Epidermal melanocyte (primary cell): ENCODE measurements at regions not wholly inside any gene's neighbourhood (a gene's known extent, or its start where the extent isn't known, plus 50 kb on each side); places are given as distances from the start of the nearest gene placed in this dataset.

Experiments used
- DNase-seq: peaks from one replicate; pipeline ENCODE4 v3.0.0; 2011; ENCODE audit warnings: low spot score; ENCODE audit not compliant: insufficient read length

- DNase-seq: no peak
Measured at GRCh38 chr2:16321872-16322271, 343.8 kb downstream of the CYRIA start.

GRCh38 chr2:16321256-16321655 lies 344.4 kb downstream of the CYRIA start:
- no peak for DNase-seq

DNA sequence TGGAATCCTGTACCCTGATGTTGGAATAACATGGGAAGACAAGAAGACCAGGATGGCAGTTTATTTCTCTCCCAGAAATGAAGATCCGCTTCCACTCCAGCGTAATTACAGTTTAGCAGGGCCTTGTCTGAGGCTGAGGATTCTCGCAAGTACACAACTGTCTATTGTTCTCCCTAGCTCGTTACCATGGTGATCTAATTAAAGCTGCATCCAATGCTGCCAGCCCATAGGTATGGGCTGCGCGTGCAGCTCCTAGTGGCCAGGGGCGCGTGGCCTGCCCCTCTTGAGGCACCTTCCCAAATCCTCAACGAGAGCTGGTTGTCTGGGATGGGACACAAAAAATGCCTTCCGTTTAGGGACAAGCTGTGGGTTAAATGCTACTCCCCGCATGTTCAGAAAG lies 344.9 kb downstream of the CYRIA start:
- no peak for DNase-seq

- DNase-seq: no peak
Measured at GRCh38 chr2:16319551-16320121, 346.0 kb downstream of the CYRIA start.

GRCh38 chr2:16318474-16319195 lies 347.0 kb downstream of the CYRIA start:
- DNase-seq: no peak

DNA sequence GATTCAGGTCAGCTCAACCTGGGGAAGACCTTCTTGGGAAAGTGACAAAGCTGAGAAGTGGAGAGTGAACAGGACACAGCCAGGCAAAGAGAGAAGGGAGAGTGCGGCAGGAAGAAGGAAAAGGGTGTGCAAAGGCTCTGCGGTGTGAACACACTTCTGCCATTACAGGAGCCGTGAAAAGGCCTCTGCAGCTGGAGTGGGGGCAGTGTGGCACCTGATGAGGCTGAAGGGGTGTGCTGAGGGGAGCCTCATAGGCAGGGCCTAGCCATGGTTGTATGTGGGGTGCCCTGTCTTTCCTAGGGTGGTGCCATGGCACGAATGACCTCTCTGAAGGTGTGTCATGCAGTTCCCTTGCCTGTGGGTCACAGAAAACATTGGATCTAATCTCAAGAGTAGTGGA lies 347.6 kb downstream of the CYRIA start:
- DNase-seq: no peak

GRCh38 chr2:16317211-16317830 lies 348.3 kb downstream of the CYRIA start:
- DNase-seq: no peak

- no peak for DNase-seq
Measured at GRCh38 chr2:16316456-16317210, 349.0 kb downstream of the CYRIA start.

DNA sequence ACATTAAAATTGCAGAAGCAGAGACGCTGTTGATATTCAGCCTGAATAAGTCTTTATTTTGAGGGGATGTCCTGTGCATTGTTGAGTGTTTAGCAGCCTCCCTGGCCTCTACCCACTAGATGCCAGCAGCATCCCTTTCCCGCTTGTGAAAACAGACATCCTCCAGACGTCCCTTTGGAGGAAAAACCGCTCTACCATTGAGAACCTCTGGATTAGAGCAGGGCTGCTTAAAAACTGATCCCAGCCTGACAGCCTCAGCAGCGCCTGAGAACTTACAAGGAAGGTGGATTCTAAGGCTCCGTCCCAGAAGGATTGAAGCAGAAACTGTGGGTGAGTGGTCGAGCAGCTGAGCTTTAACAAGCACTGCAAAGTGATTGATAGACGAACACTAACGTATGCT lies 349.7 kb downstream of the CYRIA start:
- no peak for DNase-seq

- no peak for DNase-seq
Measured at GRCh38 chr2:16315458-16315835, 350.2 kb downstream of the CYRIA start.

- DNase-seq: no peak
Measured at GRCh38 chr2:16314691-16315457, 350.8 kb downstream of the CYRIA start.

GRCh38 chr2:16314001-16314400 lies 351.6 kb downstream of the CYRIA start:
- no peak for DNase-seq

- DNase-seq: no peak
Measured at GRCh38 chr2:16313235-16313975, 352.2 kb downstream of the CYRIA start.

DNA sequence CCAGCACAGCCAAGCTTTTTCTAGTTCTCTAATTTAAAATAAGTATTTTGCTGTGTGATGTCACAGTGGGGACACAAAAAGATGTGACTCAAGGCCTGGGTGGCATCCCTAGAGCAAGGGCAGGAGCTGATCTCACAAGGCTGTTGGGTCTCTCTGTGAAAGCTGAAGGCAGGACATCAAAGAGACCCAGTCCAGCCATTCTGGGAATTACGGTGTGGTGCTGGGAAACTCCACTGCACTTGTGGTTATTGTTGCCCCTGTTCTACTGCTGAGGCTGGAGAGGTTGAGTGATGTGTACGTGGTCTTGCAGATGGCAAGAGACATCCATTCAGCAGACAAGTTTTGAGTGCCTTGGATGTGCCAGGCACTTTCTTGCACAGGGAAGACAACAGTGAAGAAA lies 352.9 kb downstream of the CYRIA start:
- DNase-seq: no peak

DNA sequence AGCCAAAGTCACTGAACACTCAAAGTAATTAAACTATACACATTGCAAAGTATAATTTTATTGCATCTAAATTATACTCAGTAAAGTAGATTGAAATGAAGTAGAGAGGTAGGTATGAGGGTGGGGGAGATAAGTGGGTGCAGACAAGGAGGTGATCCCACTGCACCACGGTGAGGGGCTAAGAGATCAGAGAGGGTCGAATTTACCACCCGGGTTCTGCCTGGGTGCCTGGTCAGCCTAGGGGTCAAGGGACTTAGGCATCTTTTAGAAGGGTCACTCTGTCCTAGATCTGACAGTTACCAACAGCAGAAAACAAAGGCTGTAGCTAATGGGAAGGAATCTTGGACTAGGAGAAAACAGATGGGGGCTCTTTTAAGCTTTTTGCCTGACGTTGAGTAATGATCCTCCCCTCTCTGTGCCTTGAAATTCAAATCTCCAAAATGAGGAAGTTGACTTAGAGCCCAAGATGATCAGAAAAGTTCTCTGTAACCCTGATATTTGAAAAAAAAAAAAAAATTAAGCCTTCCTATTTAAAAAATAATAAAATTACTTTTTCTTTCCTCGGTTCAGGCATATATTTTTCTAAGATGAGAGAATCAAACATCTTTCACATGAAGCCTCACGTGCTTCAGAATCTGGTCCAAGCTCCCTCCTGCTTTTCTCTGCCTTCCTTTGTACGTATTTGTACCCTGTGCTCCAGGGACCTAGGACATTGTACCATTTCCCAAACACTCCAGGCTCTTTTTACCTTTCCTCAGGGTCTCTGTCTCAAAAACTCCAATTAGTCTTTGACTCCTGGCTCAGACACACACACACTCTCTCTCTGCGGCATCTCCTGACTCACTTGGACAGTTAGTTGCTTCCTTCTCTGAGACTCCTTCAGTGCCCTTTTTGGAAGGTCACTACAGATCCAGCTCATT lies 353.9 kb downstream of the CYRIA start:
- no peak for DNase-seq

GRCh38 chr2:16308816-16309215 lies 356.8 kb downstream of the CYRIA start:
- DNase-seq: no peak

GRCh38 chr2:16304876-16305590 lies 360.6 kb downstream of the CYRIA start:
- no peak for DNase-seq

- DNase-seq: no peak
Measured at GRCh38 chr2:16303761-16304160, 361.9 kb downstream of the CYRIA start.

- no peak for DNase-seq
Measured at GRCh38 chr2:16303273-16303577, 362.4 kb downstream of the CYRIA start.
